Naive B cell (primary cell): ENCODE measurements at regions not wholly inside any gene's neighbourhood (a gene's known extent, or its start where the extent isn't known, plus 50 kb on each side); places are given as distances from the start of the nearest gene placed in this dataset.
A peak's percentile ranks its signal among the peaks of the same experiment; 100 is the strongest.
"Not testable (repeated sequence)": the region's sequence is repeated elsewhere in the genome, so short reads cannot be mapped to it uniquely, and the experiment has no call there.

Experiments used
- ATAC-seq, 2 donors: fragments of 150-1000 bp; cut with Tn5 transposase; 2 replicates each; pipeline ENCODE4 v1.10.0; 2021; ENCODE audit warnings: low read depth in 2 of 2, mild to moderate bottlenecking in 2 of 2, moderate library complexity in 2 of 2
- DNase-seq: peaks from one replicate; pipeline ENCODE4 v3.0.0; 2022
- H3K27ac Mint-ChIP-seq, 6 donors: one replicate each; pipeline ENCODE4 v1.8.0; 2020 to 2022; ENCODE audit warnings: mild to moderate bottlenecking in 6 of 6, mixed read lengths in 6 of 6, moderate library complexity in 5 of 6, inconsistent platforms in 2 of 6
- H3K27me3 Mint-ChIP-seq, 3 donors: one replicate each; pipeline ENCODE4 v1.8.0; 2021 to 2022; ENCODE audit warnings: mixed read lengths in 3 of 3, mild to moderate bottlenecking in 1 of 3
- H3K36me3 Mint-ChIP-seq, 2 donors: one replicate each; pipeline ENCODE4 v1.8.0; 2020 to 2022; ENCODE audit warnings: mixed read lengths in 2 of 2, inconsistent platforms in 1 of 2, mild to moderate bottlenecking in 1 of 2
- H3K4me1 Mint-ChIP-seq, 3 donors: one replicate each; pipeline ENCODE4 v1.8.0; 2020 to 2022; ENCODE audit warnings: mixed read lengths in 3 of 3, inconsistent platforms in 1 of 3, mild to moderate bottlenecking in 1 of 3, moderate library complexity in 1 of 3
- H3K4me3 Mint-ChIP-seq, 8 donors: one replicate each; pipeline ENCODE4 v1.8.0; 2020 to 2022; ENCODE audit warnings: mild to moderate bottlenecking in 8 of 8, mixed read lengths in 8 of 8, moderate library complexity in 8 of 8, inconsistent platforms in 2 of 8
- H3K9me3 Mint-ChIP-seq, 7 donors: one replicate each; pipeline ENCODE4 v1.8.0; 2020 to 2022; ENCODE audit warnings: mixed read lengths in 7 of 7, mild to moderate bottlenecking in 5 of 7, inconsistent platforms in 2 of 7, moderate library complexity in 1 of 7

GRCh38 chr3:73148682-73149081 lies 87.2 kb downstream of the EBLN2 start:
- H3K36me3 Mint-ChIP-seq: no peaks in the 10 kb centered on the region
- H3K27me3 Mint-ChIP-seq: peaks cover 0 to 14% (median 9%) of the 10 kb centered on the region in 3 donors
- no peak for ATAC-seq
- no peaks in the 10 kb centered on the region for H3K4me1 Mint-ChIP-seq
- DNase-seq: no peak
- no peak overlapping the region for H3K27ac Mint-ChIP-seq
- H3K9me3 Mint-ChIP-seq: peaks cover 0 to 4% (median 0%) of the 10 kb centered on the region in 7 donors
- no peak overlapping the region for H3K4me3 Mint-ChIP-seq

GRCh38 chr3:73150369-73151130 lies 89.1 kb downstream of the EBLN2 start:
- Mint-ChIP-seq H3K4me3 (no peak overlapping the region), H3K9me3 (peaks cover 0 to 2% (median 0%) of the 10 kb centered on the region in 7 donors), H3K36me3 (no peaks in the 10 kb centered on the region), H3K4me1 (no peaks in the 10 kb centered on the region), H3K27me3 (peaks cover 4 to 23% (median 18%) of the 10 kb centered on the region in 3 donors), H3K27ac (no peak overlapping the region)
- DNase-seq (no peak), ATAC-seq (no peak)

- not testable (repeated sequence) for H3K4me3 Mint-ChIP-seq, H3K9me3 Mint-ChIP-seq, H3K36me3 Mint-ChIP-seq, H3K27ac Mint-ChIP-seq, DNase-seq, H3K4me1 Mint-ChIP-seq, ATAC-seq
- peaks cover 14 to 34% (median 18%) of the 10 kb centered on the region in 3 donors for H3K27me3 Mint-ChIP-seq
Observed at GRCh38 chr3:73152571-73152970, 91.1 kb downstream of the EBLN2 start.

- ATAC-seq, H3K9me3 Mint-ChIP-seq, H3K4me1 Mint-ChIP-seq, DNase-seq, H3K4me3 Mint-ChIP-seq, H3K36me3 Mint-ChIP-seq, H3K27ac Mint-ChIP-seq: not testable (repeated sequence)
- H3K27me3 Mint-ChIP-seq: peaks cover 15 to 34% (median 18%) of the 10 kb centered on the region in 3 donors
Observed at GRCh38 chr3:73153057-73153456, 91.6 kb downstream of the EBLN2 start.

- not testable (repeated sequence) for H3K4me1 Mint-ChIP-seq, H3K27ac Mint-ChIP-seq, H3K9me3 Mint-ChIP-seq, H3K36me3 Mint-ChIP-seq, DNase-seq, ATAC-seq, H3K4me3 Mint-ChIP-seq
- peaks cover 13 to 34% (median 22%) of the 10 kb centered on the region in 3 donors for H3K27me3 Mint-ChIP-seq
Observed at GRCh38 chr3:73154261-73154660, 92.8 kb downstream of the EBLN2 start.

GRCh38 chr3:73155441-73155840 lies 94.0 kb downstream of the EBLN2 start:
- not testable (repeated sequence) for DNase-seq, H3K36me3 Mint-ChIP-seq, ATAC-seq, H3K9me3 Mint-ChIP-seq, H3K27ac Mint-ChIP-seq, H3K4me1 Mint-ChIP-seq, H3K4me3 Mint-ChIP-seq
- peaks cover 15 to 28% (median 22%) of the 10 kb centered on the region in 3 donors for H3K27me3 Mint-ChIP-seq

- H3K9me3 Mint-ChIP-seq: peaks cover 2 to 27% (median 10%) of the 10 kb centered on the region in 7 donors
- peaks cover 0 to 14% (median 6%) of the 10 kb centered on the region in 3 donors for H3K27me3 Mint-ChIP-seq
- H3K27ac Mint-ChIP-seq: no peak overlapping the region
- ATAC-seq: no peak
- H3K36me3 Mint-ChIP-seq: no peaks in the 10 kb centered on the region
- H3K4me1 Mint-ChIP-seq: no peaks in the 10 kb centered on the region
- no peak overlapping the region for H3K4me3 Mint-ChIP-seq
- no peak for DNase-seq
Observed at GRCh38 chr3:73164622-73165021, 103.2 kb downstream of the EBLN2 start.

GRCh38 chr3:73175698-73176097 lies 114.2 kb downstream of the EBLN2 start:
- no peaks in the 10 kb centered on the region for H3K27me3 Mint-ChIP-seq
- no peak for ATAC-seq
- no peak for DNase-seq
- H3K4me1 Mint-ChIP-seq: no peaks in the 10 kb centered on the region
- H3K36me3 Mint-ChIP-seq: no peaks in the 10 kb centered on the region
- H3K4me3 Mint-ChIP-seq: no peak overlapping the region
- H3K27ac Mint-ChIP-seq: no peak overlapping the region
- no peaks in the 10 kb centered on the region for H3K9me3 Mint-ChIP-seq

GRCh38 chr3:73176941-73177340 lies 115.5 kb downstream of the EBLN2 start:
- Mint-ChIP-seq H3K9me3 (no peaks in the 10 kb centered on the region), H3K4me1 (no peaks in the 10 kb centered on the region)
- no peak for ATAC-seq

GRCh38 chr3:73177827-73178226 lies 116.4 kb downstream of the EBLN2 start:
- DNase-seq: no peak
- Mint-ChIP-seq H3K4me3 (no peak overlapping the region), H3K27me3 (peaks cover 0 to 9% (median 2%) of the 10 kb centered on the region in 3 donors), H3K4me1 (no peaks in the 10 kb centered on the region), H3K36me3 (no peaks in the 10 kb centered on the region), H3K9me3 (no peaks in the 10 kb centered on the region), H3K27ac (no peak overlapping the region)
- no peak for ATAC-seq

More at GRCh38 chr3:73176941-73177340, 115.5 kb downstream of the EBLN2 start:
- Mint-ChIP-seq H3K36me3 (no peaks in the 10 kb centered on the region), H3K27ac (no peak overlapping the region), H3K4me3 (no peak overlapping the region), H3K27me3 (peaks cover 0 to 1% (median 0%) of the 10 kb centered on the region in 3 donors)
- DNase-seq: no peak

- H3K27ac Mint-ChIP-seq: no peak overlapping the region
- H3K27me3 Mint-ChIP-seq: peaks cover 8 to 17% (median 15%) of the 10 kb centered on the region in 3 donors
- ATAC-seq (no peak), DNase-seq (no peak)
- no peak overlapping the region for H3K4me3 Mint-ChIP-seq
- H3K9me3 Mint-ChIP-seq: no peaks in the 10 kb centered on the region
- no peaks in the 10 kb centered on the region for H3K4me1 Mint-ChIP-seq
- H3K36me3 Mint-ChIP-seq: no peaks in the 10 kb centered on the region
Observed at GRCh38 chr3:73179601-73180000, 118.1 kb downstream of the EBLN2 start.

- peaks cover 0 to 3% (median 0%) of the 10 kb centered on the region in 7 donors for H3K9me3 Mint-ChIP-seq
- DNase-seq (no peak), ATAC-seq (no peak)
- H3K4me3 Mint-ChIP-seq: no peak overlapping the region
- no peaks in the 10 kb centered on the region for H3K4me1 Mint-ChIP-seq
- H3K36me3 Mint-ChIP-seq: no peaks in the 10 kb centered on the region
- no peak overlapping the region for H3K27ac Mint-ChIP-seq
- H3K27me3 Mint-ChIP-seq: peaks cover 8 to 31% (median 20%) of the 10 kb centered on the region in 3 donors
Observed at GRCh38 chr3:73186741-73187140, 125.3 kb downstream of the EBLN2 start.

- H3K36me3 Mint-ChIP-seq: no peaks in the 10 kb centered on the region
- H3K4me3 Mint-ChIP-seq: no peak overlapping the region
- no peak overlapping the region for H3K27ac Mint-ChIP-seq
- peaks cover 0 to 3% (median 0%) of the 10 kb centered on the region in 7 donors for H3K9me3 Mint-ChIP-seq
- ATAC-seq: no peak
- no peak for DNase-seq
- no peaks in the 10 kb centered on the region for H3K4me1 Mint-ChIP-seq
- H3K27me3 Mint-ChIP-seq: peaks cover 8 to 31% (median 15%) of the 10 kb centered on the region in 3 donors
Observed at GRCh38 chr3:73187328-73187727, 125.9 kb downstream of the EBLN2 start.

GRCh38 chr3:73188707-73189106 lies 127.2 kb downstream of the EBLN2 start:
- Mint-ChIP-seq H3K27ac (no peak overlapping the region), H3K4me3 (peak overlapping the region in 1 of 8 donors; percentile 65), H3K9me3 (peaks cover 0 to 5% (median 3%) of the 10 kb centered on the region in 7 donors), H3K27me3 (peaks cover 6 to 20% (median 11%) of the 10 kb centered on the region in 3 donors), H3K36me3 (no peaks in the 10 kb centered on the region), H3K4me1 (no peaks in the 10 kb centered on the region)
- DNase-seq (no peak), ATAC-seq (no peak)
